ENCODE measurements at regions not wholly inside any gene's neighbourhood (a gene's known extent, or its start where the extent isn't known, plus 50 kb on each side); places are given as distances from the start of the nearest gene placed in this dataset.
A peak's percentile ranks its signal among the peaks of the same experiment; 100 is the strongest.
"Not testable (repeated sequence)": the region's sequence is repeated elsewhere in the genome, so short reads cannot be mapped to it uniquely, and the experiment has no call there.

DNA sequence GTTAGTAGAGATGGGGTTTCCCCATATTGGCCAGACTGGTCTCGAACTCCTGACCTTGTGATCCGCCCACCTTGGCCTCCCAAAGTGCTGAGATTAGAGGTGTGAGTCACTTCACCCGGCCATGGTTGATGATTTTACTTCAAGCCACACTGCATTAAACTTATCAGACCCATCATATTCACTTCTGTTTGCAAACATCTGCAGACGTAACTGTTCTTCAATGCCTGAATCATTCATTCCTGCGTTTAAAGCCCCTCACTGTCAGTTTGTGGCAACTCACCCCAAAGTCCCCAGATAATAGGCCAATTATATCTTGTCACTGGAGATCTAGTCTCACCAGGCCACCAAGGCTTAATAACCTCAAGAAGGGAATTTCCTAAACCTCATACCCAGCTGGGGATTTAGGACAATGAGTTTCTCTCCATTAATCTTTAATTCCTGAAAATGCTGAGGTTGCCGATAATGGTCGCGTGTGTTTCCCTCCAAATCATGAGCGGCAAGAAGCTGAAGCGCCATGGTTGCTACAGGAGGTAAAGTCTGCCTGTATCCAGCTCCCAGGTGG, 229.6 kb downstream of the LY86 start:
- no peak for DNase-seq

DNA sequence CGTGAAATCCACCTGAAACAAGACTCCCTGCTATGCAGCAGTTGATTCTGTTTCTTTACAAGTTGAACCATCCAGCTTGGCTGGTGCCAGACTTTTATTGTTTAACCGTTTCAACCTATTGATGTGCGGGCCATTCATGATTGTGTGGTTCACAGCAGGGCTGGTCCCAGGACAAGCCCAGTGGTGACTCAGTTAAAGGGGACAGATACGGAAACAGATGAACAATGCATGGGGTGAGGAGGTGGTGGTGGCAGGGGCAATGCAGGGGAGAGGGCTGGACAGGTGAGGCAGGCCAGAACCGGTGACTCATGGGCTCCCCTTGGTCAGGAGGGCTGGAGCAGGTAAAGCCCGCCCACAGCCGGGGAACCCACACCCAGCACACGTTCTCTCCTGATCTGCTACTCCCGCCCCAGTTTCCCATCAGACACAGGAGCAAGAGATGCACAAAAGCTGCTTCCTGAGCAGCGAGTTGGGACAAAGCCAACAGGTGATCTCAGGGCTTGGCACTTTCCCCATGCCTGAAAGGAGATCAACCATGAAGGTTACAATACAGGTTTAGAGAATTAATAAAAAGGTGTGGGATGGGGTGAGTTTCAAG, 232.2 kb downstream of the LY86 start:
- DNase-seq: peak; percentile 44

DNA sequence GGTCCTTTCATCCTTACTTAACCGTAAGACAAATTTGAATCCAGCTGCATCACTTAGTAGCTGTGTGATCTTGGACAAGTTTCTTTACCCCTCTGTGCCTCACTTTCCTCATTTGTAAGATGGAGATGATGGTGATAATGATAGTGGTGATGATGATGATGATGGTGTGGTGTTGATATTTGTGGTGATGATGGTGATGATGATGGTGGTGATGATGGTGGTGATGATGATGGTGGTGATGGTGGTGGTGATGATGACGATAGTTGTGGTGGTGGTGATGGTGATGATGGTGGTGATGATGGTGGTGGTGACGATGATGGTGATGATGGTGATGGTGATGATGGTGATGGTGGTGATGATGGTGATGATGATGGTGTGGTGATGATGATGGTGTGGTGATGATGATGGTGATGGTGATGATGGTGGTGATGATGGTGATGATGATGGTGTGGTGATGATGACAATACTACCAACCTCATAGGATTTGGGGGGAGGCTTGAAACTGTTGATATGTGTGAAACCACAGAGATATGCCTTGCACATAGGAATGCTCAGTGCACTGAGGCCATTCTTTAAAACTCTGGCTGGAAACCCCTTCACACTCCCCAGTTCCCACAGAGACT, 233.2 kb downstream of the LY86 start:
- no peak for DNase-seq

DNA sequence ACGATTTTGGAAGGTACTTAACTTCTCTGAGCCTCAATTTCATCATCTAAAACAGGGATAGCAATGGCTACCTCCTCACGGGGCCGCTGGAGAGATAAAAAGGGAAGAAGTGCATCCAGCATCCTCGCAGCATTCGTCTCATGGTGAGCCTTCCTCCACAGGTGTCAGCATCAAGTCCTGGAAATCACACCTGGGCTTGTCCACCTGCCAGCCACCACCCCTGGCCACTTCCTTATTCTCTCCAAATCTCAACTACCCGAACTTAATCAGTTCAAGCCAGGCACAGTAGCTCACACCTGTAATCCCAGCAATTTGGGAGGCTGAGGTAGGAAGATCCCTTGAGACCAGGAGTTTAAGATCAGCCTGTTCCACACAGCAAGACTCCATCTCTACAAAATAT, 234.5 kb downstream of the LY86 start:
- DNase-seq: no peak

DNA sequence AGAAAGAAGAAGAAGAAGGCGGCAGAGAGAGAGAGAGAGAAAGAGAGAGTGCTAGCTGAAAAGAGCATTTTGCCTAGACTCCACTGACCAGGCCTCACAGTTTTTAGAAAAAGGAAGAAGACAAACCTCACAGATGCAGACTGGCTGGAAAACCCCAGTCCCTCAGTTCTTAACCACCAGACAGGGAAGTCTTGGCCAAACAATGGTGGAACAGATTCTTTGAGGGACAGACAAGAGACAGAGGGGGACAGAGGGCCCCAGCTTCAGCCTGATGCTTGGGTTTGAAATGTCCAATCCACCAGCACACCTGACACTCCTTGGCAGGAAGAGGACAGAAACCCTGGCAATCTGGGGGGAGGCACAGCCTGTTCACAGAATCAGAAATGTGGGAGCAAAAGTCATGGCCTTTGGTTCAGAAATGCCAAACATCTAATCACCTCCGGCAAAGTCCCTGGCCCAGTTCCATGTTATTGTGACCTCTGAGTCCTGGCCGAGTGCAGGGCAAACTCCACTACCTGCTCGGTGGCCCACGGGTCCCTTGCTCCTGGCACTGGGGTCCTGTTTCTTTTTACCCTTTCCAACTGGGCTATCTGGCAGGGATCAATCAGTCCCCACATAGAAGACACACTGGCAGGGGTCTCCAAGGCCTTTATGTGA, 235.2 kb downstream of the LY86 start:
- DNase-seq: no peak

DNA sequence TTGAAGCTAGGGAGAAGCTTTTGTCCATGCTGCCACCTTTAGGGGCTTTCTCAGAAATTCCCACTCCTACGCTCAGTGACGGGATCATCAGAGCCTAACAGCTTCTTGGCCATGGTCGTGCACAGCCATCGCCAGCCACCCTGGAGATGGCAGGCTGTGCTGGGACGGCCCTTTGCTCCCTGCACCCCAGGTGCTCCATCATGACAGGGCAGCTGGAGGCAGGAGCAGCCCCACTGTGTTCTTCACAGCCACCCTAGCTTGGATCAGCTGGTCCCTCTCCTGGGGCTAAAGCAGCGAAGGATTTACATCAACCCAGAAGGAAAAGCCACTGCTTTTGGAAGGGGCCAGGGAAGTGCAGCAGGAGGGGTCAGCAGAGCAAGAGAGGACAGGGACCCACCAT, 235.9 kb downstream of the LY86 start:
- no peak for DNase-seq

DNA sequence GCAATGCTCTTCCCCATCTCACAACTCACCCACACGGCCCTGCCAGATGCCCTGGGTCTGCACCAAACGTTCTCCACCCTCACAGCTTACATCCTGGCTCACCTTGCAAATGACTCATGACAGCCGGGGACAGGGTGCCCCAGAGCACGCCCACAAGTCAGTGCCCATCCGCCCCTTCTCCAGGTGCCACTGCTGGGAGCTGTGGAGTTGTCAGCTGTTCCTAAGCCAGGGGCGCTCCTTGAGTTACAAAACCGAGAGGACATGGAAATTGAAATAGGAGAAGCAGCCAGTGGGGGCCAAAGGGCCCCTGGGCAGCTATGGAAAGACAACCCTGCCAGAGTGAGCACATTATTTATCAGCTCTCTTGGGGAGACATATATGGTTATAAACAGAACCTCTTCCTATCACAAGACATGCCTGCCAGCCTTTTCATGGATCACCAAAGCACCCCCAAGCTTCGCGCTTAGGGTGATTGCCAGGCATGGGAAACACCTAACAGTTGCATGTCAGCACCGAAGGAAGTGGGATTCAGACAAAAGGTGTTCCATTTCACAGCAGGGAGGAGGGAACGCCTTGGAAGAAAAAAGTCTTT, 236.8 kb downstream of the LY86 start:
- DNase-seq: no peak

DNA sequence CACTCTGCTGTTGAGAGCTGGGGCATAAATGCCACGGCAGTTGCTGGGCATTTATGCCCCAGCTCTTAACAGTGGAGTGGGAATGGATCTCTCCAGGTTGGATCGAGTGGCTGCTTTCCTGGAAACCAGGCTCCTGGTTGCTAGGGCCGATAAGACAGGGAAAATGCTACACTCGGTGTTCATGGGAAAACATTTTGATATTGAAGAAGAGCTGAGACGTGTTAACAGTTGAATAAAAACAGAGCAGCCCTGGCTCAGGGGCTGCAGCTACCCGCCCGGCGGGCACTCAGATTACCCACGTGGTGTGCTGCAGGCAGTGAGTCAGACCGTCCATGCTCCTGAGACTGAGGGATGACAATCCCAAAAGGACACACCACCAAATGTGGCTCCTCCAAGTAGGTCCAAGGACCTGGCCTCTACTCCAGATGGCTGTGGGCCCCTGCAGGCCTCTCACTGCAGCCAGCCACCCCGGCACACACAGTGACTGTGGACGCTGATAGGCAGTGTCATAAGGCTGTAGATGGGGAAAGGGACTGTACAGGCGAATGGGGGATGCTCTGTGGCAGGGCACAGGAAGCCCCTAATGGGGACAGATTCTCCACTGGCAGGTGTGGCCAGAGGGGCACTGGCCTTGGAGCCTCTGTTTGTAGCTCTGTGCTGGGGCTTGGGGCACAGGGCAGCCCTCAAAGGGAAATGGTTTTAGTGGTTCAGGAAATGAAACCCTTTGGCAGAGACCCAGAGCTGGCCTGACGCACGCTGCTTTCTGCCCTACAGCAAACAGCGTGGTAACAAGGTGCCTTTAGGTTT, 237.8 kb downstream of the LY86 start:
- no peak for DNase-seq

DNA sequence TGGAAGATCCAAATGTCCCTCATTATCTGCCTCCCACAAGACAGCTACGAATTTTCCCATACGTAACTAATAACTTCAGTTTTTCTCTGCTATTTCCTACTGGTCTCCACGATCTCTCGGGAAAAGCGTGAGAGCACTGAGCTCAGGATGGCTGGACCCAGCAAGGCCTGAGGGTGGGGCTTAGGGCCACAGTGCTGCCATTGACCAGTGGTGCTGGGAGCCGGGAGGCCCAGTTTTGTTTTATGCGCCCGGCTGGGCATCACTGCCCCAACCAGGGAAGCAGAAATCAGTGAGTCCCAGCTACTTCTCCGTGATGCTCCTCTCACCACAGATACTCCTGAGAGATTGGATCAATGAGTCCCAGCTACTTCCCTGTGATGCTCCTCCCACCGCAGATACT, 238.4 kb downstream of the LY86 start:
- no peak for DNase-seq

DNA sequence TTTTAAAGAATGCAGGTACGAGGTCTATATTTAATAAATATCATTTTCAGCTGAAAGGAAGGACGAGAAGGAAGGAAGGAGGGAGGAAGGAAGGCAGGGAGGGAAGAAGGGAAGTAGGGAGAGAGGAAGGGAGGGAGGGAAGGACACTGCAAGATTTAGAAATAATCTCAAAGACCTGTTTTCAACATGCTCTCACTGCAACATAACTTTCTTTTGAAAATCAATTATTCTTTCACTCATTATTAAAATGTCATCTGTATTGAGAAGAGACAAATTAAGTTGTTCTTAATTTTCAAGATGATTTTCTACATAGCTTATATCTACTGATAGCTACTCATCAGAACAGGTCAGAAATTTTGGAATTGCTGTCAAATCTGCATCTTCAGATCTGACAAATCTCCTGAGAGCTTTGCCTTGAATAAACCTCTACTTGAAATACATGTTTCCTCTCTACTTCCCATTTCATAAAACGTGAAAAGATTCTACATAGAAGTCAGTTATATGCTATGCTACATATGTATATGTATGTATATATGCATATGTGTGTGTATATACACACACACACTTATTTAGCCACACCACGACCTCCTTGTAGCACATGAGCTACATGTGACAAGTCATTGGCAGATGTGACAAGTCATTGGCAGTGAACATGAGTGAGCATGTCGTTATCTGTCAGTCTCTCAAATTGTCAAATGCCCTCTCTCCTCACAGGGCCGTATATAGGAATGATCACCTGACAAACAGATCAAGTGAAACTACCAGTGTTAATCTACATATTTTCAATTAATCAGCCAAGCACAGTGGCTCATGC, 241.6 kb downstream of the LY86 start:
- no peak for DNase-seq

DNA sequence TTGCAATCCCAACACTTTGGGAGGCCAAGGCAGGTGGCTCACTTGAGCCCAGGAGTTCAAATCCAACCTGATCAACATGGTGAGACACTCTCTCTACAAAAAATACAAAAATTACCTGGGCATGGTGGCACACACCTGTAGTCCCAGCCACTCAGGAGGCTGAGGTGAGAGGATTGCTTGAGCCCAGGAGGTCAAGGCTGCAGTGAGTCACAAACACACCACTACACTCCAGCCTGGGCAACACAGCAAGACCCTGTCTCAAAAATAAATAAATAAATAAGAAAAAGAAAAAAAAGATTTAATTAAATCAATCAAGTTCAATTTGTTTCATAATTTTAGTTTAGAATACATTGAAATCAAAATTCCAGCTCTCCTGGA, 242.2 kb downstream of the LY86 start:
- not testable (repeated sequence) for DNase-seq

DNA sequence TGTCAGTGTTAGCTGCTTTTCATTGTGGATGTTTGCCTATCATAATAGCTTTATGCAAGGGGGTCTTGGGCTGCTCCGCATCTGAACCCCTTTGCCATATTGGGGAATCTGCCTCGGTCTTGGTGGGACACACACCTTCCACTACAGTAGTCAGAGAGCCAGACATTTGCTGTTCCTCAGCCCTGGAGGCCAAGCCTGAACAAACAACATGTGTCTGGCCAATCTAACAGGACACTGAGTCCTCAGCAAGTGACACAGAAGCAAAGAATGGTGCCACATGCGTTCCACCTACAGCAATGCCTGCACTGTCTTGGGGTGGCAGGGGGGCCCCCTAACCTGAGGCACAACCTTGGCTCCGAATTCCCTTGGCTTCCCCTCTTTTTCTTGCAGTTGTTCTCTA, 243.9 kb downstream of the LY86 start:
- no peak for DNase-seq

DNA sequence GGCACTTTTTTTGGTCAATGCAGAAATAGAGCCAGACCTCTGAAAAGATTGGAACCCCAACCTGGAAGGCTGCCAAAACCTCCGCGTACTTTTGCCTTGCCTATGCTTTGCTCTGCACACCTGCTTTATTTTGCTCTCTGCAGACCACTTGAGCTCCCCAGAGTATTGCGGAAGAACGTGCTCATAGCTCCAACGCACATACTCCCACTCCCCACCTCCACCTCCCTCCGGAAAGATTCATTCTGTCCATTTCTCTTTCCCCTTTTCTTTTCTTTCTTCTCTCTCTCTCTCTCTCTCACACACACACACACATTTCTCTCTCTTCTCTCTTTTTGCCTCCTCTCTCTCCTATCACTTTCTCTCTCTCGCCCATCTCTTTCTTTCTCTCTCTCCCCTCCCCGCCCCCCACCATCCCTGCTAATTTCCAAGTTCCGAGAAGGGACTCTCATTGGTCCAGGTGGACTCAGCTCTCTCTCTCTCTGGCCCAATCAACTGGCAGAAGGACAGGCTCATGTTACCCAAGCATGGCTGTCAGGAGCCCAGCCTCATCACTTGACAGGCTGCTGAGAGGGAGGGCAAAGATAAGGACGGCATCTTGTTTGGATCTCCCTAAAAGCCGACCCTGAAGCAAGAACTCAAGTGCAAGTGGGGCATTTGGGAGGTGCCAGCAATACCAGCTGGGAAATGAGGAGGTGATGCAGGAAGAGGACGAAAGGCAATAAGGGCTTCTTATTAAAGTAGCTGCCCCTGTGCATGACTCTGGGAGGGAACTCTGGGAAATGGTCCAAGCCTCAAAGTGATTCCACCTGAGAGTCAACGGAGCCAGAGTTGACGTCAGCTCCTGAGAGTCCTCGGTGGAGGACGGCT, 246.1 kb downstream of the LY86 start:
- no peak for DNase-seq

DNA sequence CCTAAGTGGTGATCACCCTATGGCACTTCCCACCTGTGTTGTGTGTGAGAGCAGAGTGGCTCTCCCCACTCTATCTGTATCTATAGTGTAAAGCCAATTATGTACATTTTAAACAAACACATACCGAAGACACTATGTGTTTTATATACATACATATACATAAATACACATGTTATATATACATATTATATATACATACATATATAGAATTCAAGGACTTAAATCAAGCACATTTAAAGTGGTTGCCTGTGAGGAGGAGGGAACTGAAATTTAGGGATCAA, 246.6 kb downstream of the LY86 start:
- DNase-seq: no peak

DNA sequence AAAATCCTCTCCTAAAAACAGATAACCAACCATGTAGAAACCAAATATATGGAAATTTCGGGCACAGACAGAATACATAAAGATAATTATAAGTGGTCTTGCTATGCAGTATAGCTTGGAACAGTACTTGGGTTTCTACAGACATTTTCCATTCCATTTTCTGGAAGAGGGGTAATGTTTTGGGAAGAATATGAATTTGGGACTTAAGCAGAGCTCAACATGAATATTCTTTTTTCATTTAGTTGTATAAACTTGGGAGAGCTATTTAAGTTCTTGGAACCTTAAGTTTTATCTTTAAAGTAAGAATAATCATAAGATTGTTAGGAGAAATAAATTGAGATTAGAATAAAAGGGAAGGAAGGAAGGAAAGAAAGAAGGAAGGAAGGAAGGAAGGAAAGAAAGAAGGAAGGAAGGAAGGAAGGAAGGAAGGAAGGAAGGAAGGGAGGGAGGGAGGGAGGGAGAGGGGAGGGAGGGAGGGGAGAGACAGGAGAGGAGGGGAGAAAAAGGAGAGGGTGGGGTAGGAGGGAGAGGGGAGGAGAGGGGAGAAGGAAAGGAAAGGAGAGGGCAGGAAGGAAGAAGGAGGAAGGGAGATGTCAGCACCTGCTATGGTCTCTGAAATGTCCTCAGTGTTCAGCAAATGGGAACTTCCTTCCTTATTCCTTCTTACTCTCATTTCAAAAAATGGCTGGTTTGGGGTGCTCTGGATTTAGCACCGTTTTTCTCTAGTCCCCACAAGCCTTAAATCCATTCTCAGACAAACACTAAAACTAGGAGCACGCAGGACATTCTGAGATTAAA, 248.3 kb downstream of the LY86 start:
- DNase-seq: no peak

DNA sequence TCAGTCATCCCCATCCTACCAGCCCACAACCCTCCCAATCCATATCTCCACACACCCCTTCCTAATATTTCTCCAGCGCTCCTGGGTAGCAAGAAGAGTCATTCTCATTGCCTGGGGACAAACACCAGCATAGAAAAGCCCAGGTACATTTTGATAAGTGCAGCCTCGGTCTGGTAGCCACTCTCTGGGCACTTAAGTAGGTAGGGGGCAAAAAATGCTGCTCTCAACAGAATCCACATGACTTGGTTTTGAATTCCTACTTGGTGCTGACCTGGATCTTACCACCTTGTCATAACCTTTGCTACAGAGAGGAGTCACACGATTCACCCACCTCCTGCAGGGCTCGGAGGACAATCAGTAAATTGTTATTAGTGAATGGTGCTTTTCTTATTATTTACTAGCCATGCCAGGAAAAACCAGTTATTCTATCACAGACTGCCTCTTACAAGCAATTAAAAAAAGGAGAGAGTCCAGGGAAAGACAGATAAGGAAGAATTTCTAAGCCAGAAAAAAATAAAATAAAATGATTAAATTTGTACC, 249.1 kb downstream of the LY86 start:
- no peak for DNase-seq

DNA sequence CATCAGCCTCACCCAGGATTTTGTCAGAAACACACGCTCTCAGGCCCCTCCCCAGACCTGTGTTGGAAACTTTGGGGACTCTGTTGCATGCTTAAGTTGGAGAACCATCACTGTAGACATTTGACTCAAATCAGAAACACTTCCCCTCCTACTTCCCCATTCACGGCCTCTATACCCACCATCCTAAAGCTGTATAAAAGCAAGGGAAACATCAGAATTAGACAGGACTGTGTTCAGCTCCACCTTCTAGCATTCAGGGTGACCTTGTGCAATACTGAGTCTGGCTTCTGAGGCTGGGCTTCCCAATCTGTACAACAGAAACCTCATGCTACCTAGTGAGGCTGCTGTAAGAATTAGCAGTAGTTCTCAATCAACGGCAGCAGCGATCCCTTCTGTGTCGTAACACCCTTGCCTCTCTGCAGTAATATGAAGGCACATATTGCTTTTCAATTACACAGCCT, 252.3 kb downstream of the LY86 start:
- DNase-seq: no peak

DNA sequence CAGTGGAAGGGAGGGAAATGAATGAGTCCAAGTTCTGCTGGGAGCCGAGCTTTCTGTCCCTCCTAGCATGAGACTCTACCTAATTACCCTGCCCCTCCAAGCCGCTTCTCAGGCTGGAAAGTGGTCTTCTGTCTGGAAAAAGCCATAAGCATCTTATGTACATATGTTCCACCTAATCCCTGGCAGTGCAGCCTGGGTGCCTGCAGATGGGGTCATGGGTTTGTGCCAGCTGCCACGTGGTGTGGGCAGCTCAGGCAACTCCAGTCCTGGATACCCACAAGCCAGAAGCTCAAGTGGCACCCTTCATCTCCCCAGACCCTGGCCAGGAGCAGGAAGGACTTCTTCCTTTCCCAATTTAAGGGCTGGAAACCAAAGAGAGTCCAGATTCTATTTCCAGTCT, 253.1 kb downstream of the LY86 start:
- no peak for DNase-seq

DNA sequence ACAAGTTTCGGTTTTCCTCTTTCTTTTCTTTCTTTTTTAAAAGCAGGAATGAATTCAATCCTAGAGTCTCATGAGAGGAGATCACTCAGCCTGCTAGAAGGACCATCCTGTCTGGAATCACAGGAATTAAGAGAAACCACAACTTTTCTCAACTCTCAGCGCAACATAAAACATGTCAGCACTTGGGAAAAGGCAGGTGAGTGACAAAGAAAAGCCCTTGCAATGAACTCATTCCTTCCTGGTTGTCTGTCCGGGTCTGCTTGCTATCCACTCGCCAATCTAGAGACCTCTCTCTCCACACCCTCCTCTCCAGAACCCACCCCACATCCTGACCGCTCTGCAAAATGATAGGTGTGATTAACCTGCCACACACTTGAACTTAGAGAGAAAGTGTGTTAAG, 253.8 kb downstream of the LY86 start:
- DNase-seq: no peak

DNA sequence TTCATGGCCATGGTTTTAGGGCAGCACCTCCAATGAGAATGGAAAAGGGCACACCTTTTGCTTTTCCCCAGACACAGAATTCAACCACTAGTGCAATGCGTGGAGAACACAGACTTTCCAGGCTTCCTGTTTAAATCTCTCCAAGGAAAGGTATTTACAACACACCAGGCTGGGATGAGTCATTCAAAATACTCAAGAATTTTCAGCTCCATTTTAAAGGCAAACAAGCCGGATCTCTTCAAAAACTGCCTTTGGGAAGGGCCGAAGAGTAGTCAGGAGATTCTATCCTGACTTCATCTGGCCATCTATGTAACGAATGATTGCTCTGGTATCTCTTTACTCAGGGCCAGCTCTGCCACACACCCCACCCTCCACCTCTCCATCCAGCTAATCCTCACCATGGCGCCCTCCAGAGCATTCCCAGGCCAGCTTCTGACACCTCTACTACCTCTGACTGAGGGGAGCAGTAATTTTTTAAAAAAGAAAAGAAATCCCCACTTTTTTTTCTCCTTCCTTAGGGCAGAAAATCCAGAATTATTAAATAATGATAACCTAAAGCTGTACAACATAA, 254.6 kb downstream of the LY86 start:
- DNase-seq: no peak

All from activated CD8-positive, alpha-beta memory T cell treated with anti-CD3 and anti-CD28 coated beads for 24 hours (primary cell).